ENCODE measurements at regions not wholly inside any gene's neighbourhood (a gene's known extent, or its start where the extent isn't known, plus 50 kb on each side); places are given as distances from the start of the nearest gene placed in this dataset.
"Not testable (repeated sequence)": the region's sequence is repeated elsewhere in the genome, so short reads cannot be mapped to it uniquely, and the experiment has no call there.

GRCh38 chr7:76709703-76710102 is 82.6 kb upstream of the POMZP3 start:
- not testable (repeated sequence) for DNase-seq

- DNase-seq = not testable (repeated sequence)
Observed at GRCh38 chr7:76708446-76708845, 81.4 kb upstream of the POMZP3 start.

- DNase-seq = not testable (repeated sequence)
Observed at GRCh38 chr7:76703815-76704214, 76.7 kb upstream of the POMZP3 start.

GRCh38 chr7:76686277-76686676 is 59.2 kb upstream of the POMZP3 start:
- not testable (repeated sequence) for DNase-seq

- DNase-seq = not testable (repeated sequence)
Observed at GRCh38 chr7:76684737-76685136, 57.7 kb upstream of the POMZP3 start.

- not testable (repeated sequence) for DNase-seq
Observed at GRCh38 chr7:76683631-76684030, 56.6 kb upstream of the POMZP3 start.

- DNase-seq = not testable (repeated sequence)
Observed at GRCh38 chr7:76681810-76682209, 54.7 kb upstream of the POMZP3 start.

GRCh38 chr7:76679174-76679573 is 52.1 kb upstream of the POMZP3 start:
- not testable (repeated sequence) for DNase-seq

GRCh38 chr7:76678500-76678899 is 51.4 kb upstream of the POMZP3 start:
- not testable (repeated sequence) for DNase-seq

GRCh38 chr7:76676890-76677289 is 49.8 kb upstream of the POMZP3 start:
- not testable (repeated sequence) for DNase-seq

Data from NCI-H226 (cell line).